Coronary artery (tissue), 2 donors: ENCODE measurements at regions not wholly inside any gene's neighbourhood (a gene's known extent, or its start where the extent isn't known, plus 50 kb on each side); places are given as distances from the start of the nearest gene placed in this dataset.

Experiments
- DNase-seq: peaks from one replicate; pipeline ENCODE4 v3.0.0-alpha.2; 2017; ENCODE audit warnings: low spot score
- H3K27ac ChIP-seq, 2 donors: fragments of 200-600 bp; sonication (generic); one replicate each; pipeline ENCODE4 v1.5.1; 2016 to 2019
- H3K4me3 ChIP-seq: fragments of 200-600 bp; sonication (generic); 2 replicates; pipeline ENCODE4 v1.5.1; 2016; ENCODE audit warnings: mild to moderate bottlenecking, moderate library complexity
- TF ChIP-seq, protein P1 (sequence below): fragments of 200-600 bp; sonication (generic); IDR thresholded peaks from one replicate; pipeline ENCODE4 v1.5.1; 2019; ENCODE audit warnings: antibody characterized with exemption

DNA sequence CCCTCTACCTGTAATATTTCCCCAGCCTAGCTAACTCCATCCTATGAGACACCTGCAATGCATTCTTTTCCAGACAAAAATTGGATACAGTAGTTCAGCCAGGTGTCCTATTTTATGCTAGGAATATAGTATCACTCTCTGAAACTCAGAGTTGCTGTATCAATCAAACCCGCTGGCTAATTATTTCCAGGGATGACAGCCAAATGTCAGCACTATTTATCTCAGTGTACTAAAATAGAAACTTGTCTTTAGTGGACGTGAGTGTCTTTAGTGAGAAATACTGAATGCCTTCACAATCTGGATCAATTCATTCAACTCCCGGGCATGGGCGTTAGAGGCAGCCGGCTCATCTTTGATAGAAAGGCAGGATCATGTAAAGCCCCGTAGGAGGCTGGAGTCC, 196.2 kb downstream of the RBM46 start:
- no peak for DNase-seq
- TF ChIP-seq, protein P1, sequence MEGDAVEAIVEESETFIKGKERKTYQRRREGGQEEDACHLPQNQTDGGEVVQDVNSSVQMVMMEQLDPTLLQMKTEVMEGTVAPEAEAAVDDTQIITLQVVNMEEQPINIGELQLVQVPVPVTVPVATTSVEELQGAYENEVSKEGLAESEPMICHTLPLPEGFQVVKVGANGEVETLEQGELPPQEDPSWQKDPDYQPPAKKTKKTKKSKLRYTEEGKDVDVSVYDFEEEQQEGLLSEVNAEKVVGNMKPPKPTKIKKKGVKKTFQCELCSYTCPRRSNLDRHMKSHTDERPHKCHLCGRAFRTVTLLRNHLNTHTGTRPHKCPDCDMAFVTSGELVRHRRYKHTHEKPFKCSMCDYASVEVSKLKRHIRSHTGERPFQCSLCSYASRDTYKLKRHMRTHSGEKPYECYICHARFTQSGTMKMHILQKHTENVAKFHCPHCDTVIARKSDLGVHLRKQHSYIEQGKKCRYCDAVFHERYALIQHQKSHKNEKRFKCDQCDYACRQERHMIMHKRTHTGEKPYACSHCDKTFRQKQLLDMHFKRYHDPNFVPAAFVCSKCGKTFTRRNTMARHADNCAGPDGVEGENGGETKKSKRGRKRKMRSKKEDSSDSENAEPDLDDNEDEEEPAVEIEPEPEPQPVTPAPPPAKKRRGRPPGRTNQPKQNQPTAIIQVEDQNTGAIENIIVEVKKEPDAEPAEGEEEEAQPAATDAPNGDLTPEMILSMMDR, result no peak
- no peak overlapping the region for H3K27ac ChIP-seq
- no peak overlapping the region for H3K4me3 ChIP-seq

- H3K4me3 ChIP-seq, result no peak overlapping the region
- no peak overlapping the region for H3K27ac ChIP-seq
- DNase-seq, result peak; percentile 79
These were observed 201.3 kb downstream of the RBM46 start for GRCh38 chr4:154982187-154983047.

GRCh38 chr4:154983714-154984113, 202.6 kb downstream of the RBM46 start:
- TF ChIP-seq, protein P1, result no peak
- H3K27ac ChIP-seq, result no peak overlapping the region
- no peak overlapping the region for H3K4me3 ChIP-seq
- DNase-seq, result no peak

More at GRCh38 chr4:154982187-154983047, 201.3 kb downstream of the RBM46 start:
- TF ChIP-seq, protein P1, result peak; percentile 33

- H3K27ac ChIP-seq, result no peak overlapping the region
- no peak overlapping the region for H3K4me3 ChIP-seq
- TF ChIP-seq, protein P1, result no peak
- no peak for DNase-seq
These were observed 203.1 kb downstream of the RBM46 start for GRCh38 chr4:154984148-154984547.

GRCh38 chr4:154984616-154985015, 203.5 kb downstream of the RBM46 start:
- no peak for DNase-seq
- Histone ChIP-seq H3K4me3 (no peak overlapping the region), H3K27ac (no peak overlapping the region)
- TF ChIP-seq, protein P1, result no peak

DNA sequence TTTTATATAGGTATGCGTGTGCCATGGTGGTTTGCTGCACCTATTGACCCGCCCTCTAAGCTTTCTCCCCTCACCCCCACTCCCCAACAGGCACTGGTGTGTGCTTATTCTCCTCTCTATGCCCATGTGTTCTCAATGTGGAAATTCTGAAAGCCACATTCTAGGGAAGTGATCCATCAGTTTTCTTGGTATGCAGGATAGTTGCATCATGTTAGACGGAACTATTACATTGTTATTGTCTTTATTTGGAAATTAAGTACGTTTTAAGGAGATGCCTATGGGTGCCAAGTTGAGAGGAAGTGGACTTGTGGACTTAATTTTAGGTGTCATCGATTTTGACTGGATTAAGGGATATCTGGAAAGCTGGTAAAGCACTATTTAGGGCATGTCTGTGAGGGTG, 204.6 kb downstream of the RBM46 start:
- TF ChIP-seq, protein P1, result no peak
- Histone ChIP-seq H3K27ac (no peak overlapping the region), H3K4me3 (no peak overlapping the region)
- no peak for DNase-seq

- no peak for DNase-seq
- TF ChIP-seq, protein P1, result no peak
- H3K27ac ChIP-seq, result no peak overlapping the region
- no peak overlapping the region for H3K4me3 ChIP-seq
These were observed 207.4 kb downstream of the RBM46 start for GRCh38 chr4:154988511-154988910.
